ENCODE measurements at regions not wholly inside any gene's neighbourhood (a gene's known extent, or its start where the extent isn't known, plus 50 kb on each side); places are given as distances from the start of the nearest gene placed in this dataset.

DNA sequence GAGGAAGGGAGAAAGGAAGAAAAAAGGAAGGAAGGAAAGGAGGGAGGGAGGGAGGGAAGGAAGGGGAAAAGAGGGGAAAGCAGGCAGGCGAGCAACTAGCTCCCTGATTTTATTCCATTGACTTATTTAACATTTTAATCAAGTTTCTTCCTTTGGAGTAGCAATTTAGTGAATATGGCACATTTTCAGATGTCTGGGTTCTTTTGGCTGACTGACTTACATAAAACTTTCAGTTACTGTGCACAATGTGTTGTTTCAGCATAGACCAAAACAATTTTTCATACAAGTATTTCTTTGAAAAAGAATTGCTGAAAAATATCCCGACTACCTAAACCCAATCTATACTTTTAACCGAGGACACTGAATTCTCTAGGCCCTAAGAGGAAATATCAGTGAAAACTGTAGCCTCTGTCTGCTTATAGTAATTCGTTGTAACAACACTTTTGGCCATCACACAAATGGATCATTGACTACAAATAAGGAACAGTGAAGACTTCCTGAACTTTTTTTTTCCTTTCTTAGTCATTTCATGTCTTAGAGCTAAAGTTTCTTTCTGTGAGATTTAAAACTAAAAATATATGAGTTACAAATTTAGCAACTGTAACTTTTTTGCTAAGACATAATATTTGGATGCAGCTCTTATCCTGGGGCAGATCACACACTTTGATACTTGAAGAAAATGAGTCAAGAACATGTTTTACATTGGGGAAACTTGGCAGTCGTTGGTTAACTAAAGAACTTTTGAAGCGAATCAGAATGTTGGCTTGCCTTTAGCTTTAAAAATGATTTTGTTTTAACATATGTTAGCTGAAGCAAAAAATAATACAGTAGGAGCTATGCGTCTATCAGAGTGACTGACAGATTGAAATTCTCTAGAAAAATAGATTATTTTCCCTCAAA, 79.6 kb downstream of the SOX2 start:
- Histone ChIP-seq H3K9ac (ENCODE audit: low read length in 3 of 3) (no peak overlapping the region), H3K4me1 (ENCODE audit: control insufficient read depth in 2 of 3, insufficient read depth in 2 of 3, low read depth in 1 of 3, low read length in 3 of 3) (no peaks in the 10 kb centered on the region), H3K27ac (ENCODE audit: low read depth in 2 of 2, low read length in 2 of 2) (no peak overlapping the region), H3K9me3 (ENCODE audit: control insufficient read depth in 2 of 3, insufficient read depth in 1 of 3, low read length in 3 of 3) (no peaks in the 10 kb centered on the region), H3K36me3 (ENCODE audit: control insufficient read depth in 2 of 3, insufficient read depth in 3 of 3, low read length in 3 of 3) (no peaks in the 10 kb centered on the region), H3K4me3 (ENCODE audit: low read length in 3 of 3) (no peak overlapping the region), H3K27me3 (ENCODE audit: control insufficient read depth, insufficient read depth, low read length) (no peaks in the 10 kb centered on the region)
- FAIRE-seq (no peak), DNase-seq (no peak)
- intact Hi-C loops (cut with DNase I), result no loop called here
- TF ChIP-seq, protein P1, sequence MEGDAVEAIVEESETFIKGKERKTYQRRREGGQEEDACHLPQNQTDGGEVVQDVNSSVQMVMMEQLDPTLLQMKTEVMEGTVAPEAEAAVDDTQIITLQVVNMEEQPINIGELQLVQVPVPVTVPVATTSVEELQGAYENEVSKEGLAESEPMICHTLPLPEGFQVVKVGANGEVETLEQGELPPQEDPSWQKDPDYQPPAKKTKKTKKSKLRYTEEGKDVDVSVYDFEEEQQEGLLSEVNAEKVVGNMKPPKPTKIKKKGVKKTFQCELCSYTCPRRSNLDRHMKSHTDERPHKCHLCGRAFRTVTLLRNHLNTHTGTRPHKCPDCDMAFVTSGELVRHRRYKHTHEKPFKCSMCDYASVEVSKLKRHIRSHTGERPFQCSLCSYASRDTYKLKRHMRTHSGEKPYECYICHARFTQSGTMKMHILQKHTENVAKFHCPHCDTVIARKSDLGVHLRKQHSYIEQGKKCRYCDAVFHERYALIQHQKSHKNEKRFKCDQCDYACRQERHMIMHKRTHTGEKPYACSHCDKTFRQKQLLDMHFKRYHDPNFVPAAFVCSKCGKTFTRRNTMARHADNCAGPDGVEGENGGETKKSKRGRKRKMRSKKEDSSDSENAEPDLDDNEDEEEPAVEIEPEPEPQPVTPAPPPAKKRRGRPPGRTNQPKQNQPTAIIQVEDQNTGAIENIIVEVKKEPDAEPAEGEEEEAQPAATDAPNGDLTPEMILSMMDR (IDR thresholded peaks at IDR 0.05; ENCODE audit: borderline replicate concordance, extremely low read depth, insufficient read depth), result no peak

DNA sequence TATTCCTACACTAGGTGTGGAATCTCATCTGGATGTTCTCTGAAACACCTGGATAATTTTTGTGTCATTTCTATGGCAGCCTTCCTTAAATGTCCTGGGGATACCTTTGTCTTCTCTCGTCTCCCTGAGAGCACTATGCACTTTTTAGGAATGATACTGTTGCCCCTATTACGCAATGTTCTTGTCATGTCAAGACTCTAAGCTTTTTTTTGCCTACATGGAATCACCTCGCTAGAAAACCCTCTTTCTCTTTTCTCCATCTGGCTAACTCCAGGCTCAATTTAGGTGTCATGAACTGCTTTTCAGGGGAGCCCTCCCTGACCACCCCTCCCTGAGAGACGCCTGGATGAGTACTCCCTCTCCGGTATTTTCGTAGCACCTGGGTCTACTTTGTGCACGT, 81.3 kb downstream of the SOX2 start:
- DNase-seq (no peak), FAIRE-seq (no peak)
- intact Hi-C loops (cut with DNase I), result no loop called here
- no peaks in the 10 kb centered on the region for H3K27me3 ChIP-seq (ENCODE audit: control insufficient read depth, insufficient read depth, low read length)
- H3K9me3 ChIP-seq (ENCODE audit: control insufficient read depth in 2 of 3, insufficient read depth in 1 of 3, low read length in 3 of 3), result no peaks in the 10 kb centered on the region
- no peaks in the 10 kb centered on the region for H3K4me1 ChIP-seq (ENCODE audit: control insufficient read depth in 2 of 3, insufficient read depth in 2 of 3, low read depth in 1 of 3, low read length in 3 of 3)
- no peak overlapping the region for H3K27ac ChIP-seq (ENCODE audit: low read depth in 2 of 2, low read length in 2 of 2)
- H3K4me3 ChIP-seq (ENCODE audit: low read length in 3 of 3), result no peak overlapping the region
- no peak overlapping the region for H3K9ac ChIP-seq (ENCODE audit: low read length in 3 of 3)
- no peaks in the 10 kb centered on the region for H3K36me3 ChIP-seq (ENCODE audit: control insufficient read depth in 2 of 3, insufficient read depth in 3 of 3, low read length in 3 of 3)
- TF ChIP-seq, protein P1 (IDR thresholded peaks at IDR 0.05; ENCODE audit: borderline replicate concordance, extremely low read depth, insufficient read depth), result no peak

DNA sequence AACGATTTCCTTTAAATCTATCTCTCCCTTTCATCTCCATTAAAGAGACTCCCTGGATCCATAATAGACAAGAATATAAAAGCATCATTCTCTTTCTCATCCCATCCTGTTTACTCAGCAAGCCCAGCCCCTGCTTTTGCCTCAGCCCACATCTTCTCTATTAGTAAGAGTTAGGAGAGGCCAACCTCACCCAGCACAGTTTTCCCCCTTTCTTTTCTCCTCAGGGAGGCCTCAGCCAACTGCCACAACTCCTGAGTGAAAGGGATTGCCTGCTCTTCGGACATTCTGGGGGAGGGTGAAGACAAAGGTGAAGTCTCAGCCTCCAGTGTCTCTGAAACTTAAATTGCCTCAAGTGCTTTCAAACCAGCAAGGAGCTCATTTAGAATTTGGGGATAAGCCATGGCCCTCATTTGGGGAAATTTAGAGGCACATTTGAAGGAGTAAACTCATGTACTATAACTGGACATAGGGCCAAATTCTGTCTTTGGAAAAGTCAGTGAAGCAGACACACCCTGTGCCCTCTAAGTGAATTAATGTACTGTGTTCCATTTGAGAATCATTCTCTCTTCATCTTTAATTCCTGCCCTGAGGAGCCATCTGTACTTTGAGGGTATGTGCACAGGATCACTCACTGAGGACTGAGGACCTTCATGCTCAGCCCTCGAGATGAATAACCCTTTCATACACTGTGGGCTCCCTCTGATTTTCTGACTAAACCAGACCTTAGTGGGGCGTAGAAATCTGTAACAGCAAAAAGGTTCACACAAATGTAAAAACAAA, 82.5 kb downstream of the SOX2 start:
- H3K27ac ChIP-seq (ENCODE audit: low read depth in 2 of 2, low read length in 2 of 2), result no peak overlapping the region
- intact Hi-C loops (cut with DNase I), result no loop called here
- H3K9me3 ChIP-seq (ENCODE audit: control insufficient read depth in 2 of 3, insufficient read depth in 1 of 3, low read length in 3 of 3), result no peaks in the 10 kb centered on the region
- DNase-seq, result no peak
- H3K9ac ChIP-seq (ENCODE audit: low read length in 3 of 3), result no peak overlapping the region
- no peaks in the 10 kb centered on the region for H3K27me3 ChIP-seq (ENCODE audit: control insufficient read depth, insufficient read depth, low read length)
- no peak for FAIRE-seq
- H3K4me3 ChIP-seq (ENCODE audit: low read length in 3 of 3), result no peak overlapping the region
- no peaks in the 10 kb centered on the region for H3K36me3 ChIP-seq (ENCODE audit: control insufficient read depth in 2 of 3, insufficient read depth in 3 of 3, low read length in 3 of 3)
- no peaks in the 10 kb centered on the region for H3K4me1 ChIP-seq (ENCODE audit: control insufficient read depth in 2 of 3, insufficient read depth in 2 of 3, low read depth in 1 of 3, low read length in 3 of 3)
- TF ChIP-seq, protein P1 (IDR thresholded peaks at IDR 0.05; ENCODE audit: borderline replicate concordance, extremely low read depth, insufficient read depth), result no peak

All from kidney (tissue), 13 donors.